OCI-LY3 (cell line): ENCODE measurements at regions not wholly inside any gene's neighbourhood (a gene's known extent, or its start where the extent isn't known, plus 50 kb on each side); places are given as distances from the start of the nearest gene placed in this dataset.

ENCODE experiments used
- CTCF ChIP-seq: fragments of 200-600, 300-600 bp; sonication (generic); IDR thresholded peaks from 2 replicates; pipeline ENCODE4 v1.5.1; 2014; ENCODE audit warnings: antibody characterized with exemption, low read length, low read depth
- EZH2phosphoT487 ChIP-seq: fragments of 200-600 bp; shearing (Covaris generic); IDR thresholded peaks from 2 replicates; pipeline ENCODE4 v1.6.1; 2018; ENCODE audit warnings: antibody characterized with exemption, mixed run types, low read depth

DNA sequence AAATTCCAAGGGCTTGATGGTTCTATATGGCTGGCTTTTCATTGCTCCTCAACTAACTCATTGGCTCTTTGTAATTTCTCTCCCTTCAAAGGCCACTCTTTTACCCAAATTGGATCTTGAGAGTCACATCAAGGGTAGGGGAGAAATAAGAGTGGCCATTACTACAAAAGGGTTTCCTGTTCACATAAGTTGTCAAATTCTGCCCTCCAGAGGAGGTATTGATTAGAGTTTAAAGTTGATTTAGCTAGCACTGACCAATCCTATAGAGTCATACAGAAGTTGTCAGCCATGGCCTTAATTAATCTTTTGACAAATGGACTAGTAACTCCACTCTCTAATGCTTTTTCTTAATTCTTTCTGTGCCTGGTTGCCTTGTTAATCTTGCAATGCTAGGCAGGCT lies 336.0 kb downstream of the RPS4Y2 start:
- TF ChIP-seq CTCF, result peak; percentile 23
- no peak for TF ChIP-seq EZH2phosphoT487
